Activated T-cell treated with anti-CD3 and anti-CD28 coated beads for 48 hours (primary cell): ENCODE measurements at regions not wholly inside any gene's neighbourhood (a gene's known extent, or its start where the extent isn't known, plus 50 kb on each side); places are given as distances from the start of the nearest gene placed in this dataset.
"Not testable (repeated sequence)": the region's sequence is repeated elsewhere in the genome, so short reads cannot be mapped to it uniquely, and the experiment has no call there.

Source experiments
- DNase-seq: peaks from one replicate; pipeline ENCODE4 v3.0.0-alpha.2; 2020; ENCODE audit warnings: low read depth

DNA sequence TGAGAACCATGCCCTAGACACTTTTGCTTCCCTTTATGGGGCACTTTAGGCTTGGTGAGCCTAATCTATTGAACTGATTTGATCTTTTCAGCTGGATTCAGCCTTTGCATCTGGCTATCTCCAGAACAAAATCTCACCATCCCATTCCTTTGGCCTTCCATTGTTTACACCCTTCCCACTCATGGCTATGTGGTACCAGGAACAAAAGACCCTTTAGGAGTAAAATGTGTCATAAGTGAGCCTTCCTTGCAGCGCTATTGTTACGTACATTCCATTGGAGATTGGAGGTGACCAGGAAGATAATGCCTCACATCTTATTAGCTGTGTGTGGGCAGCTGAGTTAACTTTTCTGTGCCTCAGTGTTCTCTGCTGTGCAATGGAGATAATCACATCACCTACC is 188.4 kb downstream of the SATB1 start:
- no peak for DNase-seq

GRCh38 chr3:18234717-18235335 is 190.3 kb downstream of the SATB1 start:
- DNase-seq: no peak

- DNase-seq: no peak
Measured at GRCh38 chr3:18233987-18234716, 191.0 kb downstream of the SATB1 start.

- no peak for DNase-seq
Measured at GRCh38 chr3:18232317-18232716, 192.8 kb downstream of the SATB1 start.

DNA sequence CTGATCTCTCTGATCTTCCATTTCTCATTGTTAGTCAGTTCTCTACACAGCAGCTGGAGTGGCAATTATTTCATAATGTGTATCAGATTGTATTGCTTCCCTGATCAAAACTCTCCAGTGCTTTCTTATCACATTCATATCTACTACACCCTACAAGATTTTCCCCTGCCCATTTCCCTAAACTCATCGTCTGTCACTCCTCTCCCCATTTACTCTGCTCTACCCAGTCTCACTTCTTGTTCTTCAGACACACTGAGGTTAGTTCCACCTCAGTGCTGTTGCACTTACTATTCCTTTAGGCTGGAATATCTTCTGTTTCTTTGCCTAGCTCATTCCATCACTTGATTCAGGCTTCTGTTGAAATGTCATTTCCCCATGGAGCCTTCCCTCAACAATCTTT is 197.1 kb downstream of the SATB1 start:
- DNase-seq: no peak

GRCh38 chr3:18225709-18226108 is 199.4 kb downstream of the SATB1 start:
- DNase-seq: no peak

DNA sequence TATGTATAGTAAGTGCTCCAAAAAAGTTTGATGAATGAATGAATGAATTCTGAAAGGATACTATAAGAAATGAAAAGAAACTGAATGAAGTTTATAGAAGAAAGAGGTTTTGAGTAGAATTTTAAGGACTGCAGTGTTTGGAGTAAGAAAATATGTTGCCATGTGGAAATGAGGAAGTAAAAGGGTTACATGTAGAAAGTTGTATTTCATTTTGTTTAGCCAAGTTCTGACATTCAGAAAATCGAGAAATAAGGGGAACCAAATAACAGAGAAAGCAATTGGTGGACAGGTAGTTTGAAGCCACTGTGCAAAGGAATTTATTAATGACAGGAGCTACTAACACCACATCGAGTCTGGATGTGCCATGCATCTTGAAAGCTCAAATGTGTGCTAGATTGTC is 200.7 kb downstream of the SATB1 start:
- no peak for DNase-seq

- no peak for DNase-seq
Measured at GRCh38 chr3:18223974-18224373, 201.2 kb downstream of the SATB1 start.

GRCh38 chr3:18223571-18223970 is 201.6 kb downstream of the SATB1 start:
- no peak for DNase-seq

DNA sequence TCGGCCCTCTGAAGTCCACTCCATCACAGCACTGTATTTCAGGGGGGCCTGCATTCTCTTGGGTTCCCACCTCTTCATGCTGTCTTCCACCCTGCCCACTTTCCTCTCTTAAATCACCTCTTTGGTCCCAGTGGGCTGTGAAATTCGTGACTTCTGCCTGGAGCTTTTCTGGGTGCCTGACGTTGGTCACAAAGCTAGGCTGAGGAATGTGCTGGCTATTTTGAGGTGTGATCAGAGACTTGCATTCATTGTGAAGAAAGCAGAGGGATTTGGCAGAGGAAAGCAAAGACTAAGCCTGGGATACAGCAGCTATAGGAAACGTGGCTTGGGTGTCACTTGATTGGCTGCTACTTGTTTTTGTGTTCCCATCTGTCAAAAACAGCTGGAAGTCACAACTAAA is 202.5 kb downstream of the SATB1 start:
- DNase-seq: no peak

- no peak for DNase-seq
Measured at GRCh38 chr3:18217507-18218174, 207.5 kb downstream of the SATB1 start.

- DNase-seq: no peak
Measured at GRCh38 chr3:18216996-18217395, 208.1 kb downstream of the SATB1 start.

DNA sequence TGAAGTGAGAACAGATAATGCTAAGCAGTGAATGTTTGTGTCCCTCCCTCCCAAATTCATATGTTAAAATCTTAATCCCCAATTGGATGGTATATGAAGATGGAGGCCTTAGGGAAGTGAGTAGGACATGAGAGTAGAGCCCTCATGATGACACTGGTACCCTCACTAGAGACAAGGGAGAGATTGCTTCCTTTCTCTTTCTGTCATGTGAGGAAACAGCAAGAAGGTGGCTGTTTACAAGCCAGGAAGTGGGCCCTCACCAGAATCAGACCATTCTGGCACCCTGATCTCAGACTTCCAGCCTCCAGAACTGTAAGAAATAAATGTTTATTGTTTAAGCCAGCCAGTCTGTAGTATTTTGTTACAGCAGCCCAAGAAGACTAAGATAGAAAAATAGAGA is 209.5 kb downstream of the SATB1 start:
- no peak for DNase-seq

DNA sequence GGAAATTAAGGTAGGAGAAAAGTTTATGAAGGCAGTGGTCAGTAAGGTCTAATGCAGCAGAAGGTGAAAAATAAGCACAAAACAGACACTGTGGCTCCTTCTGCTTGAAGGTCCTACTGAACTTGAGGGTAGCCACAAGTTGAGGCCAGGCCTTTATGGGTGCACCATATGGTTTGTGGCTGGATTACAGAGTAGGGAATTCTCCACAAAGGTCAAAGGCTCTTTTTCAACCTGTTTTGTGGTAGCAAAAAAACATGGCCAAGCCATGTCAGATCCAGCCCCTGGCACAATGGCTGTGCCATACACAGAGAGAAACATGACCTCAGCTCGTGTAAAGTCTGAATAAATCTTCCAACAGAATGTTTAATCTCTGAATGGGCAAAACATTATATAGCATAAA is 214.0 kb downstream of the SATB1 start:
- no peak for DNase-seq

DNA sequence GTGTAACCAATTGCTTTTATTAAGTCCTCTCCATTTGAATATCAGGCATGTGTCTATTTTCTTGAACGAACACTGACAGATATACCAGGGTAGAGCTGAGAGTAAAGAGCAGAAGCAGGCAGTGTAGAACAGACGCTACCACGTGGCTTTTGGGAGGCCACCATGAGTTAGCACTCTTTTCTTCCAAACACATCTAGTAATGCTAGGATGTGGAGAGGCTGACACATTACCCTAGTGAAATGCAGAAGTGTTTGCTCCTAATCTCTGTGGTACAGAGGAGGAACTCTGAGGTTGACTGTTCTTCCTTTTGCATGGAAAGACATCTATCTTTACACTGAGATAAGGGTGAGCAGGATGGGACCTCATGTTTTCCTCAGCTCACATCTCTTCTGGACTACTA is 216.3 kb downstream of the SATB1 start:
- DNase-seq: no peak

DNA sequence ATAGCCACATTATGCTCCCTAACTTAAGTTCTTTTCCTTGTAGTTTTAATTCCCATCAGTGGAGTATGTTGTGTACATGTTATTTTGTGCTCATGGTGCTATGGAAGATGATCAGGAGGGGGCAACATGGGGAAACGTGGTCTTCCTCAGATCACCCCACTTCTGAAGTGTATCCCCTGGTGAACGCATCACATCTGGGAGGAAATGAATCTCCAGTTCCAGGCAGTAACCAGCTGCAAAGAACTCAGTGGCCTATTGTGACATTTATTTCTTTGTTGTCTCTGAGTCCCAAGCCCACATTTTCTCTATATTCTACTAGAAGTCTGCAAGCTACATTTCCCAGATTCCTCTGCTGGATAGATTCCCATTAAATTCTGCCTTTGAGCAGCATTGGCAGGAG is 217.0 kb downstream of the SATB1 start:
- DNase-seq: no peak

GRCh38 chr3:18207226-18207625 is 217.9 kb downstream of the SATB1 start:
- peak; percentile 10 for DNase-seq

- not testable (repeated sequence) for DNase-seq
Measured at GRCh38 chr3:18205701-18206100, 219.4 kb downstream of the SATB1 start.

- DNase-seq: no peak
Measured at GRCh38 chr3:18201315-18201714, 223.8 kb downstream of the SATB1 start.

- no peak for DNase-seq
Measured at GRCh38 chr3:18199757-18200156, 225.4 kb downstream of the SATB1 start.

DNA sequence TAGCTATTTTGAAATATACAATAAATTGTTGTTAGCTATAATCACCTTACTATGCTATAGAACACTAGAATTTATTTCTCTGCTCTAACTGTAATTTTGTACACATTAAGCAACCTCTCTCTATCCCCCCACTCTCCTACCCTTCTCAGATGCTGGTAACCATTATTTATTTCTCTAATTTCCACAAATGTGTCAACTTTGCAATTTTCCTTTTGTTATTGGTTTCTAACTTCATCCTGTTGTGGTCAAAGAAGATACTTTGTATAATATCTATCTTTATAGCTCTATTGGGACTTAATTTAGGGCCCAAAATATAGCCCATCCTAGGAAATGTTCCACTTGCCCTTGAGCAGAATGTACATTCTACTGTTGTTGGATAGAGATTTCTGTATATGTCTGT is 229.3 kb downstream of the SATB1 start:
- no peak for DNase-seq

- no peak for DNase-seq
Measured at GRCh38 chr3:18194431-18194830, 230.7 kb downstream of the SATB1 start.

GRCh38 chr3:18190646-18191045 is 234.5 kb downstream of the SATB1 start:
- no peak for DNase-seq
